Hematopoietic multipotent progenitor cell treated with erythropoietin and hydrocortisone succinate and interleukin-3 and kit ligand, for 6 days (in vitro differentiated cells): ENCODE measurements at regions not wholly inside any gene's neighbourhood (a gene's known extent, or its start where the extent isn't known, plus 50 kb on each side); places are given as distances from the start of the nearest gene placed in this dataset.

Experiments
- DNase-seq: peaks from one replicate; pipeline ENCODE4 v3.0.0-alpha.2; 2015

GRCh38 chr21:38206646-38207045 lies 50.1 kb upstream of the KCNJ15 start:
- no peak for DNase-seq
